Heart left ventricle (tissue), 13 donors: ENCODE measurements at regions not wholly inside any gene's neighbourhood (a gene's known extent, or its start where the extent isn't known, plus 50 kb on each side); places are given as distances from the start of the nearest gene placed in this dataset.

ENCODE experiments used
- CTCF ChIP-seq, 12 donors: fragments of 200-600 bp; sonication (generic) in 4 of 12; IDR thresholded peaks; one replicate each; pipeline versions ENCODE4 v1.5.0 to v1.8.0; 2018 to 2022; ENCODE audit warnings: antibody characterized with exemption in 12 of 12, mild to moderate bottlenecking in 5 of 12
- POLR2A ChIP-seq, 2 donors: fragments of 450-650 bp; IDR thresholded peaks; one replicate each; pipeline ENCODE4 v1.6.1; 2017; ENCODE audit warnings: antibody characterized with exemption in 2 of 2, mild to moderate bottlenecking in 2 of 2, moderate library complexity in 2 of 2
- donor health status: ischemic (EF 13 %, LVEDD 7.1; RV severe dilation, severe dysfunction).
- donor health status: DM: no; HTN: yes; CAD: no.
- donor health status: DM: no; HTN: no; CAD: no.
- donor health status: ischemic (EF 25% LVEDD 6.9; RV normal size, moderate dysfunction).
- donor health status: ischemic (EF 25% LVEDD 5.7; RV mildly dilated, moderate dysfunction).
- donor health status: ischemic (EF 35%, LVEDD 5.7; RV mildly dilated, moderate dysfunction).
- donor health status: nonischemic (EF 11% LVEDD 7.7; RV severe dilation, severe dysfunction).
- donor health status: DM: yes; HTN: yes; CAD: no.
- donor health status: PGD.
- donor health status: ischemic (EF 29% LVEDD 5.4; RV normal size, mild dysfunction).
- donor health status: nonischemic (EF 23%, LVEDD 6.1; RV moderate dilation, normal function).

GRCh38 chr14:88992011-88992410 lies 167.6 kb downstream of the TTC8 start:
- TF ChIP-seq CTCF (IDR thresholded peaks at IDR 0.05) (no peak), POLR2A (IDR thresholded peaks at IDR 0.05) (no peak)
